ENCODE measurements at regions not wholly inside any gene's neighbourhood (a gene's known extent, or its start where the extent isn't known, plus 50 kb on each side); places are given as distances from the start of the nearest gene placed in this dataset.
A peak's percentile ranks its signal among the peaks of the same experiment; 100 is the strongest.

DNA sequence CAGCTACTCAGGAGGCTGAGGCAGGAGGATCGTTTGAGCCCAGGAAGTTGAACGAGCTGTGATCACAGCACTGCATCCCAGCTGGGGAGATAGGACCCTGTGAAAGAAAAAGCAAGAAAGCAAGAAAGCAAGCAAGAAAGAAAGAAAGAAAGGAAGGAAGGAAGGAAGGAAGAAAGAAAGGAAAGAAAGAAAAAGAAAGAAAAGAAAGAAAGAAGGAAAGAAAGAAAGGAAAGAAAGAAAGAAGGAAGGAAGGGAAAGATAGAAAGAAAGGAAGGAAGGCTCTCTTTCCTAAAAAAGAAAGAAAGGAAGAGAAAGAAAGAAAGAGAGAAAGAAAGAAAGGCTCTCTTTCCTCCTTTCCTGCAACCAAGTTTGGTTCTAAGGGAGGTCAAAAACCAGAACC, 380.3 kb downstream of the PCNX1 start:
- Histone ChIP-seq H2BK5ac (ENCODE audit: low read depth, low read length, poor library complexity) (no peak overlapping the region), H3K23ac (ENCODE audit: low read length) (no peak overlapping the region), H2AK5ac (ENCODE audit: low read length) (no peak overlapping the region), H3K9me3 (ENCODE audit: insufficient read depth, low read depth, low read length) (no peaks in the 10 kb centered on the region), H3K79me2 (ENCODE audit: control insufficient read depth, insufficient read depth, low read length, poor library complexity) (no peaks in the 10 kb centered on the region), H3K27ac (ENCODE audit: low read depth, low read length) (no peak overlapping the region), H3K4ac (ENCODE audit: low read depth, low read length) (no peak overlapping the region), H3K4me2 (ENCODE audit: low read length) (no peak overlapping the region), H3K14ac (ENCODE audit: low read length) (no peak overlapping the region), H3K4me1 (ENCODE audit: control insufficient read depth in 1 of 2, insufficient read depth in 2 of 2, low read length in 2 of 2) (peaks cover 8 to 10% of the 10 kb centered on the region in 2 experiments), H2AFZ (ENCODE audit: insufficient read depth, low read length, poor library complexity) (no peak overlapping the region), H3K18ac (ENCODE audit: low read length) (no peak overlapping the region), H3K36me3 (ENCODE audit: control insufficient read depth in 1 of 2, insufficient read depth in 2 of 2, low read length in 2 of 2) (no peaks in the 10 kb centered on the region), H4K91ac (ENCODE audit: low read depth, low read length) (no peak overlapping the region), H3K9ac (ENCODE audit: low read length) (no peak overlapping the region), H3K27me3 (ENCODE audit: insufficient read depth, low read length) (no peaks in the 10 kb centered on the region), H2BK12ac (ENCODE audit: low read length) (no peak overlapping the region), H3K4me3 (ENCODE audit: low read depth, low read length) (no peak overlapping the region), H2BK120ac (ENCODE audit: insufficient read depth, low read length, poor library complexity) (no peak overlapping the region), H4K12ac (ENCODE audit: low read depth, low read length) (no peak overlapping the region), H3K79me1 (ENCODE audit: low read length) (peaks cover 2% of the 10 kb centered on the region), H4K8ac (ENCODE audit: low read depth, low read length) (no peak overlapping the region)
- no peak for DNase-seq
- no CpG with 5 or more reads among the region's 2 CpGs for WGBS (ENCODE audit: extremely low coverage, insufficient coverage, insufficient read length)

DNA sequence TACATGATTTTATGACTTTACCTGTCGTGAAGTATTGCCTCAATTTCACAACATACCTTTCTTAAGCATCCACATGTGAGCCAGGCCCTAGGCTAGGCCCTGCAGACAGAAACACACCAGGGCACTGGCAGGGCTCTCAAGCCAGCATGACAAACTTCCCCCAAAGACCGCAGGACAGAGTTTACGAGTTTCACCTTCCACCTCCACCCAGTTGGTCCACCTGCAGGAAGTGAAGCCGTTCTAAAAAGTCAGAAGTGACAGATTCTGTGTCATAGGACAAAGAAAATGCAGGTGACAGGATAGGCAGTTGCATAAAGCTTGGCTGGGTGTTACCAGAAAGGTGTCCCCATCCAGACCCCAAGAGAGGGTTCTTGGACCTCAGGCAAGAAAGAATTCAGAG, 382.3 kb downstream of the PCNX1 start:
- Histone ChIP-seq H2BK12ac (ENCODE audit: low read length) (no peak overlapping the region), H2AFZ (ENCODE audit: insufficient read depth, low read length, poor library complexity) (no peak overlapping the region), H3K9me3 (ENCODE audit: insufficient read depth, low read depth, low read length) (no peaks in the 10 kb centered on the region), H3K4me3 (ENCODE audit: low read depth, low read length) (no peak overlapping the region), H3K79me1 (ENCODE audit: low read length) (peaks cover 2% of the 10 kb centered on the region), H3K27ac (ENCODE audit: low read depth, low read length) (no peak overlapping the region), H3K9ac (ENCODE audit: low read length) (no peak overlapping the region), H4K8ac (ENCODE audit: low read depth, low read length) (no peak overlapping the region), H4K91ac (ENCODE audit: low read depth, low read length) (no peak overlapping the region), H3K27me3 (ENCODE audit: insufficient read depth, low read length) (no peaks in the 10 kb centered on the region), H3K4me1 (ENCODE audit: control insufficient read depth in 1 of 2, insufficient read depth in 2 of 2, low read length in 2 of 2) (peaks cover 8 to 10% of the 10 kb centered on the region in 2 experiments), H2BK5ac (ENCODE audit: low read depth, low read length, poor library complexity) (no peak overlapping the region), H3K4ac (ENCODE audit: low read depth, low read length) (no peak overlapping the region), H3K4me2 (ENCODE audit: low read length) (no peak overlapping the region), H3K23ac (ENCODE audit: low read length) (no peak overlapping the region), H2AK5ac (ENCODE audit: low read length) (no peak overlapping the region), H3K14ac (ENCODE audit: low read length) (no peak overlapping the region), H4K12ac (ENCODE audit: low read depth, low read length) (no peak overlapping the region), H3K79me2 (ENCODE audit: control insufficient read depth, insufficient read depth, low read length, poor library complexity) (no peaks in the 10 kb centered on the region), H2BK120ac (ENCODE audit: insufficient read depth, low read length, poor library complexity) (no peak overlapping the region), H3K36me3 (ENCODE audit: control insufficient read depth in 1 of 2, insufficient read depth in 2 of 2, low read length in 2 of 2) (no peaks in the 10 kb centered on the region), H3K18ac (ENCODE audit: low read length) (no peak overlapping the region)
- no CpG with 5 or more reads among the region's 4 CpGs for WGBS (ENCODE audit: extremely low coverage, insufficient coverage, insufficient read length)
- peak; percentile 74 to 82 for DNase-seq

DNA sequence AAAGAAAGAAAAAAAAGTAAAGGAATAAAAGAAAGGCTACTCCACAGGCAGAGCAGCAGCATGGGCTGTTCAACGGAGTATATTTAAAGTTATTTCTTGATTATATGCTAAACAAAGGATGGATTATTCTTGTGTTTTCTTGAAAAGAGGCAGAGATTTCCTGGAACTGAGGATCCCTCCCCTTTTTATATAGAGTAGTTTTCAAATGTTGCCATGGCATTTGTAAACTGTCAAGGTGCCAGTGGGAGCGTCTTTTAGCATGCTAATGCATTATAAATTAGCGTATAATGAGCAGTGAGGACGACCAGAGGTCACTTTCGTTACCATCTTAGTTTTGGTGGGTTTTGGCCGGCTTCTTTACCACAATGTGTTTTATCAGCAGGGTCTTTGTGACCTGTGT, 383.0 kb downstream of the PCNX1 start:
- WGBS (ENCODE audit: extremely low coverage, insufficient coverage, insufficient read length) = no CpG with 5 or more reads among the region's 6 CpGs
- Histone ChIP-seq H3K9me3 (ENCODE audit: insufficient read depth, low read depth, low read length) (no peaks in the 10 kb centered on the region), H3K27me3 (ENCODE audit: insufficient read depth, low read length) (no peaks in the 10 kb centered on the region)

DNA sequence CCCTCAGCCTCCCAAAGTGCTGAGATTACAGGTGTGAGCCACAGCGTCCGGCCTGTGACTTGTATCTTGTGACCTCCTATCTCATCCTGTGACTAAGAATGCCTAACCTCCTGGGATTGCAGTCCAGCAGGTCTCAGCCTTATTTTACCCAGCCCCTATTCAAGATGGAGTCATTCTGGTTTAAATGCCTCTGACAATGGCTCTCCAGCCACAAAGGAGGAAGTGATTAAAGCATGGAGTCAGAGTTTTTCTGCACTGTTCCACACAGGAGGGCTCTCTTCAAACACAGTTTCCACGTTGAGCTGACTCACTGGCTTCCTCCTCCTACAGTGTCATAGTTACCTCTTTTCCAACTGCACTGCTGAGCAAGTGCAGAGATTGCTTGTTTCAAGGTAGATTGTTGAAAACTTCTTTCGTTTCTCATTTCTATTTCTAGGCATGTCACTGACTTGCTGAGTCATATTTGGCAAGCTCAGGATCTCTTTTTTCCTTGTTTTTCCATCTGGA, 383.8 kb downstream of the PCNX1 start:
- no peaks in the 10 kb centered on the region for H3K79me2 ChIP-seq (ENCODE audit: control insufficient read depth, insufficient read depth, low read length, poor library complexity)
- no peaks in the 10 kb centered on the region for H3K36me3 ChIP-seq (ENCODE audit: control insufficient read depth in 1 of 2, insufficient read depth in 2 of 2, low read length in 2 of 2)
- H3K27ac ChIP-seq (ENCODE audit: low read depth, low read length) = peak overlapping the region; percentile 19
- H2BK5ac ChIP-seq (ENCODE audit: low read depth, low read length, poor library complexity) = no peak overlapping the region
- H2AFZ ChIP-seq (ENCODE audit: insufficient read depth, low read length, poor library complexity) = no peak overlapping the region
- no peak overlapping the region for H4K12ac ChIP-seq (ENCODE audit: low read depth, low read length)
- H4K8ac ChIP-seq (ENCODE audit: low read depth, low read length) = no peak overlapping the region
- H2AK5ac ChIP-seq (ENCODE audit: low read length) = no peak overlapping the region
- H3K27me3 ChIP-seq (ENCODE audit: insufficient read depth, low read length) = no peaks in the 10 kb centered on the region
- peak overlapping the region; percentile 54 for H4K91ac ChIP-seq (ENCODE audit: low read depth, low read length)
- H3K14ac ChIP-seq (ENCODE audit: low read length) = no peak overlapping the region
- H2BK120ac ChIP-seq (ENCODE audit: insufficient read depth, low read length, poor library complexity) = no peak overlapping the region
- H3K79me1 ChIP-seq (ENCODE audit: low read length) = peaks cover 2% of the 10 kb centered on the region
- no peaks in the 10 kb centered on the region for H3K9me3 ChIP-seq (ENCODE audit: insufficient read depth, low read depth, low read length)
- H3K18ac ChIP-seq (ENCODE audit: low read length) = no peak overlapping the region
- no peak overlapping the region for H3K9ac ChIP-seq (ENCODE audit: low read length)
- no CpG with 5 or more reads among the region's 4 CpGs for WGBS (ENCODE audit: extremely low coverage, insufficient coverage, insufficient read length)
- no peak overlapping the region for H3K23ac ChIP-seq (ENCODE audit: low read length)
- no peak overlapping the region for H3K4me3 ChIP-seq (ENCODE audit: low read depth, low read length)
- H3K4me1 ChIP-seq (ENCODE audit: control insufficient read depth in 1 of 2, insufficient read depth in 2 of 2, low read length in 2 of 2) = peaks cover 8 to 10% of the 10 kb centered on the region in 2 experiments
- H2BK12ac ChIP-seq (ENCODE audit: low read length) = no peak overlapping the region
- H3K4me2 ChIP-seq (ENCODE audit: low read length) = no peak overlapping the region
- H3K4ac ChIP-seq (ENCODE audit: low read depth, low read length) = no peak overlapping the region
- DNase-seq = peak; percentile 88 to 93

More for the DNA sequence above, 383.0 kb downstream of the PCNX1 start:
- Histone ChIP-seq H2BK120ac (ENCODE audit: insufficient read depth, low read length, poor library complexity) (peak overlapping the region; percentile 33), H3K4ac (ENCODE audit: low read depth, low read length) (no peak overlapping the region), H3K4me2 (ENCODE audit: low read length) (no peak overlapping the region), H4K91ac (ENCODE audit: low read depth, low read length) (peak overlapping the region; percentile 6), H4K12ac (ENCODE audit: low read depth, low read length) (no peak overlapping the region), H4K8ac (ENCODE audit: low read depth, low read length) (no peak overlapping the region), H3K4me3 (ENCODE audit: low read depth, low read length) (no peak overlapping the region), H3K4me1 (ENCODE audit: control insufficient read depth in 1 of 2, insufficient read depth in 2 of 2, low read length in 2 of 2) (peaks cover 8 to 10% of the 10 kb centered on the region in 2 experiments), H2BK12ac (ENCODE audit: low read length) (no peak overlapping the region), H2AK5ac (ENCODE audit: low read length) (no peak overlapping the region), H3K79me2 (ENCODE audit: control insufficient read depth, insufficient read depth, low read length, poor library complexity) (no peaks in the 10 kb centered on the region), H3K79me1 (ENCODE audit: low read length) (peaks cover 2% of the 10 kb centered on the region), H3K18ac (ENCODE audit: low read length) (no peak overlapping the region), H3K27ac (ENCODE audit: low read depth, low read length) (no peak overlapping the region), H3K9ac (ENCODE audit: low read length) (no peak overlapping the region), H2BK5ac (ENCODE audit: low read depth, low read length, poor library complexity) (no peak overlapping the region), H3K23ac (ENCODE audit: low read length) (no peak overlapping the region), H2AFZ (ENCODE audit: insufficient read depth, low read length, poor library complexity) (no peak overlapping the region), H3K36me3 (ENCODE audit: control insufficient read depth in 1 of 2, insufficient read depth in 2 of 2, low read length in 2 of 2) (no peaks in the 10 kb centered on the region), H3K14ac (ENCODE audit: low read length) (no peak overlapping the region)
- DNase-seq = no peak
